ENCODE measurements at regions not wholly inside any gene's neighbourhood (a gene's known extent, or its start where the extent isn't known, plus 50 kb on each side); places are given as distances from the start of the nearest gene placed in this dataset.
"Not testable (repeated sequence)": the region's sequence is repeated elsewhere in the genome, so short reads cannot be mapped to it uniquely, and the experiment has no call there.

GRCh38 chr12:93078059-93078458 is 149.0 kb upstream of the EEA1 start:
- no peak for DNase-seq (ENCODE audit: low read depth in 4 of 4, low spot score in 3 of 4)

GRCh38 chr12:93078577-93078976 is 149.5 kb upstream of the EEA1 start:
- no peak for DNase-seq (ENCODE audit: low read depth in 4 of 4, low spot score in 3 of 4)

- DNase-seq (ENCODE audit: low read depth in 4 of 4, low spot score in 3 of 4), result no peak
These were observed 150.2 kb upstream of the EEA1 start for GRCh38 chr12:93079271-93079670.

GRCh38 chr12:93079976-93080375 is 150.9 kb upstream of the EEA1 start:
- no peak for DNase-seq (ENCODE audit: low read depth in 4 of 4, low spot score in 3 of 4)

GRCh38 chr12:93080452-93080851 is 151.4 kb upstream of the EEA1 start:
- DNase-seq (ENCODE audit: low read depth in 4 of 4, low spot score in 3 of 4), result no peak

- no peak for DNase-seq (ENCODE audit: low read depth in 4 of 4, low spot score in 3 of 4)
These were observed 152.1 kb upstream of the EEA1 start for GRCh38 chr12:93080994-93081809.

- DNase-seq (ENCODE audit: low read depth in 4 of 4, low spot score in 3 of 4), result no peak
These were observed 152.7 kb upstream of the EEA1 start for GRCh38 chr12:93081810-93082165.

- DNase-seq (ENCODE audit: low read depth in 4 of 4, low spot score in 3 of 4), result no peak
These were observed 156.5 kb upstream of the EEA1 start for GRCh38 chr12:93085383-93086287.

GRCh38 chr12:93086288-93086727 is 157.2 kb upstream of the EEA1 start:
- no peak for DNase-seq (ENCODE audit: low read depth in 4 of 4, low spot score in 3 of 4)

- no peak for DNase-seq (ENCODE audit: low read depth in 4 of 4, low spot score in 3 of 4)
These were observed 158.9 kb upstream of the EEA1 start for GRCh38 chr12:93087840-93088610.

GRCh38 chr12:93089805-93090569 is 160.9 kb upstream of the EEA1 start:
- no peak for DNase-seq (ENCODE audit: low read depth in 4 of 4, low spot score in 3 of 4)

- DNase-seq (ENCODE audit: low read depth in 4 of 4, low spot score in 3 of 4), result no peak
These were observed 161.7 kb upstream of the EEA1 start for GRCh38 chr12:93090731-93091172.

GRCh38 chr12:93091886-93092648 is 163.0 kb upstream of the EEA1 start:
- no peak for DNase-seq (ENCODE audit: low read depth in 4 of 4, low spot score in 3 of 4)

- DNase-seq (ENCODE audit: low read depth in 4 of 4, low spot score in 3 of 4), result no peak
These were observed 163.5 kb upstream of the EEA1 start for GRCh38 chr12:93092649-93092945.

- no peak for DNase-seq (ENCODE audit: low read depth in 4 of 4, low spot score in 3 of 4)
These were observed 164.1 kb upstream of the EEA1 start for GRCh38 chr12:93093243-93093642.

GRCh38 chr12:93094222-93094621 is 165.1 kb upstream of the EEA1 start:
- DNase-seq (ENCODE audit: low read depth in 4 of 4, low spot score in 3 of 4), result not testable (repeated sequence)

GRCh38 chr12:93094988-93095737 is 166.1 kb upstream of the EEA1 start:
- DNase-seq (ENCODE audit: low read depth in 4 of 4, low spot score in 3 of 4), result no peak

GRCh38 chr12:93097417-93097816 is 168.3 kb upstream of the EEA1 start:
- no peak for DNase-seq (ENCODE audit: low read depth in 4 of 4, low spot score in 3 of 4)

GRCh38 chr12:93098077-93098476 is 169.0 kb upstream of the EEA1 start:
- DNase-seq (ENCODE audit: low read depth in 4 of 4, low spot score in 3 of 4), result peak in 1 of 4 donors; percentile 31
